ENCODE measurements at regions not wholly inside any gene's neighbourhood (a gene's known extent, or its start where the extent isn't known, plus 50 kb on each side); places are given as distances from the start of the nearest gene placed in this dataset.
A peak's percentile ranks its signal among the peaks of the same experiment; 100 is the strongest.

DNA sequence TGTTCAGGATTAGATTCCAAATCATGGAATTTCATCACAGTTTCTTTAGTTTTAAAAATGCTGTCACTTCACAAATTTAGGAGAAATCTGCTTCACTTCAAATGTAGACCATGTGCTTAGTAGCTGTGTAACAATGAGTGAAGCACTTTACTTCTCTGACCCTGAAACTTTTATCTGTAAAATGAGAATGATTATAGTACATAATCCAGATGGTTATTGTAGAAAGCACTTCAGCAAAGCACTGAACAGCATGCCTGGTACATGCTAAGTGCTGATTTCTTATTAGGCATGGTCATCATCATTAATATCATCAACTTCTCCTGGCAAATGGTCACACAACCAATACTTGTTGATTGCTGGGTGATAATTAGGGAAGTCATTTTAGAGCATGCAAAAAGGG, 705.0 kb downstream of the EPHA7 start:
- H3K4me3 Mint-ChIP-seq = no peak overlapping the region
- H3K4me1 ChIP-seq (ENCODE audit: insufficient read depth, low read length) = no peaks in the 10 kb centered on the region

DNA sequence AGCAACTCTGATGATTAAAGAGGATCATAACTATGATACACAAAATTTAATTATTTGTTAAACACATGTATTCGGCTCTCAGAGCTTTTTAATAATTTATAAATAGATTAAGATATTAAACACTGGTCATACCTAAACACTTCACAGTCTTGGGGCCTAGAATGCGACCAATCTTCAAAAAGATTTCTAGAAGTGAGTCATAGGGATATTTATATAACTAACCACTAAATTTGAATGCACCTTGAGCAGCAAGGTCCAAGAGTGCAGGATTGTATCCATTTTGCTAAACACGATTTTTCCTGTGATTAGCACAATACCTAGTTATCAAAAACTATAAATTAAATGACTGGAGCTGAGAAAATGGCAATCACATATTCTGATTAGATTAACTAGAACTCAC, 709.3 kb downstream of the EPHA7 start:
- Mint-ChIP-seq H3K9me3 (peaks cover 0 to 8% (median 4%) of the 10 kb centered on the region in 8 donors), H3K27ac (no peak overlapping the region), H3K27me3 (no peaks in the 10 kb centered on the region), H3K36me3 (no peaks in the 10 kb centered on the region), H3K4me3 (no peak overlapping the region), H3K4me1 (no peaks in the 10 kb centered on the region)
- Histone ChIP-seq H3K27ac (ENCODE audit: low read depth, low read length) (no peak overlapping the region), H3K4me3 (ENCODE audit: low read length in 2 of 2) (no peak overlapping the region), H3K27me3 (ENCODE audit: insufficient read depth, low read length) (no peaks in the 10 kb centered on the region), H3K36me3 (ENCODE audit: insufficient read depth, low read length) (no peaks in the 10 kb centered on the region), H3K4me1 (ENCODE audit: insufficient read depth, low read length) (no peaks in the 10 kb centered on the region), H3K9me3 (ENCODE audit: control insufficient read depth in 1 of 2, low read length in 2 of 2) (no peaks in the 10 kb centered on the region)
- intact Hi-C loops (cut with micrococcal nuclease) = no loop called here
- ChIA-PET POLR2A (ENCODE audit: partially characterized antibody) (no interaction called here), CTCF (ENCODE audit: partially characterized antibody) (no interaction called here)
- no peak for DNase-seq

More for the DNA sequence above, 705.0 kb downstream of the EPHA7 start:
- H3K4me3 ChIP-seq (ENCODE audit: low read length in 2 of 2) = no peak overlapping the region
- Mint-ChIP-seq H3K9me3 (peaks cover 0 to 6% (median 3%) of the 10 kb centered on the region in 8 donors), H3K4me1 (no peaks in the 10 kb centered on the region), H3K36me3 (no peaks in the 10 kb centered on the region), H3K27me3 (no peaks in the 10 kb centered on the region), H3K27ac (no peak overlapping the region)
- ChIA-PET CTCF (ENCODE audit: partially characterized antibody) (no interaction called here), POLR2A (ENCODE audit: partially characterized antibody) (no interaction called here)
- H3K27ac ChIP-seq (ENCODE audit: low read depth, low read length) = no peak overlapping the region
- no peaks in the 10 kb centered on the region for H3K27me3 ChIP-seq (ENCODE audit: insufficient read depth, low read length)
- no peaks in the 10 kb centered on the region for H3K36me3 ChIP-seq (ENCODE audit: insufficient read depth, low read length)
- intact Hi-C loops (cut with micrococcal nuclease) = no loop called here
- no peaks in the 10 kb centered on the region for H3K9me3 ChIP-seq (ENCODE audit: control insufficient read depth in 1 of 2, low read length in 2 of 2)
- no peak for DNase-seq

DNA sequence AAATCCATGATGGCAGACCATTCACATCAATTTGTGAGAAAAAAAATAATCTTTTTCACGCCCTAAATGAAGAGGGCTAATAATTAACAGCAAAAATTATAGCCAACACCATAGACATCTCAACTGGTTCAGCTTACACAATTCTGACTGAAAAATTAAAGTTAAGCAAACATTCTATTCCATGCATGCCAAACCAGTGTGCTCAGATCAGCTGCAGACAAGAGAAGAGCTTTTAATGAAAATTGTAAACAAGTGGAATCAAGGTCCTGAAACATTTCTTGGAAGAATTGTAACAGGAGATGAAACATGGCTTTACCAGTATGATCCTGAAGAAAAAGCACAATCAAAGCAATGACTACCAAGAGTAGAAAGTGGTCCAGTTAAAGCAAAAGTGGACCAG, 710.4 kb downstream of the EPHA7 start:
- Mint-ChIP-seq H3K27me3 (no peaks in the 10 kb centered on the region), H3K4me1 (no peaks in the 10 kb centered on the region), H3K4me3 (no peak overlapping the region), H3K36me3 (no peaks in the 10 kb centered on the region), H3K27ac (no peak overlapping the region), H3K9me3 (peaks cover 0 to 7% (median 2%) of the 10 kb centered on the region in 8 donors)
- H3K36me3 ChIP-seq (ENCODE audit: insufficient read depth, low read length) = no peaks in the 10 kb centered on the region
- H3K27me3 ChIP-seq (ENCODE audit: insufficient read depth, low read length) = no peaks in the 10 kb centered on the region
- CTCF ChIA-PET (ENCODE audit: partially characterized antibody) = no interaction called here
- no peak overlapping the region for H3K27ac ChIP-seq (ENCODE audit: low read depth, low read length)
- intact Hi-C loops (cut with micrococcal nuclease) = no loop called here
- no peaks in the 10 kb centered on the region for H3K9me3 ChIP-seq (ENCODE audit: control insufficient read depth in 1 of 2, low read length in 2 of 2)
- no peaks in the 10 kb centered on the region for H3K4me1 ChIP-seq (ENCODE audit: insufficient read depth, low read length)
- POLR2A ChIA-PET (ENCODE audit: partially characterized antibody) = no interaction called here
- H3K4me3 ChIP-seq (ENCODE audit: low read length in 2 of 2) = no peak overlapping the region
- no peak for DNase-seq

DNA sequence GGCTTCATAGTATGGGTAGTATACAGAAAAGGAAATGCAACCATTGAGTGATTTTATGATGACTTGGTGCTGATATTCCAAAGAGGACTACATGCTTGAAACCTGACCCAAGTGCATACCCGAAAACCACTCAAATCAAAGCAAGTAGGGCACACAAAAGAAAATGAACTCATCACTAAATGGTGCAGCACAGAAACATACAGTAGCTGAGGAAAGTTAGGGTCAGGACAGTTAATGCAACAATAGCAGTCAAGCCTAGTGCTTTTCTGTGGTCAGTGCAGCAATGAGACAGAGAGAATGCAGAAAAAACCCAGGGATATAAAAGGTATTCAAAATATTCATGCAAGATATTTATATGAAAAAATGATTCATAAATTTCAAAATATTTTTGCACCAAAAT, 711.1 kb downstream of the EPHA7 start:
- peaks cover 0 to 7% (median 1%) of the 10 kb centered on the region in 8 donors for H3K9me3 Mint-ChIP-seq
- Histone ChIP-seq H3K4me1 (ENCODE audit: insufficient read depth, low read length) (no peaks in the 10 kb centered on the region), H3K9me3 (ENCODE audit: control insufficient read depth in 1 of 2, low read length in 2 of 2) (no peaks in the 10 kb centered on the region), H3K27me3 (ENCODE audit: insufficient read depth, low read length) (no peaks in the 10 kb centered on the region), H3K36me3 (ENCODE audit: insufficient read depth, low read length) (no peaks in the 10 kb centered on the region), H3K27ac (ENCODE audit: low read depth, low read length) (no peak overlapping the region), H3K4me3 (ENCODE audit: low read length in 2 of 2) (no peak overlapping the region)
- intact Hi-C loops (cut with micrococcal nuclease) = no loop called here
- no peak overlapping the region for H3K4me3 Mint-ChIP-seq
- no peaks in the 10 kb centered on the region for H3K27me3 Mint-ChIP-seq
- no peaks in the 10 kb centered on the region for H3K4me1 Mint-ChIP-seq
- H3K36me3 Mint-ChIP-seq = no peaks in the 10 kb centered on the region
- no peak for DNase-seq
- ChIA-PET POLR2A (ENCODE audit: partially characterized antibody) (no interaction called here), CTCF (ENCODE audit: partially characterized antibody) (no interaction called here)
- no peak overlapping the region for H3K27ac Mint-ChIP-seq

DNA sequence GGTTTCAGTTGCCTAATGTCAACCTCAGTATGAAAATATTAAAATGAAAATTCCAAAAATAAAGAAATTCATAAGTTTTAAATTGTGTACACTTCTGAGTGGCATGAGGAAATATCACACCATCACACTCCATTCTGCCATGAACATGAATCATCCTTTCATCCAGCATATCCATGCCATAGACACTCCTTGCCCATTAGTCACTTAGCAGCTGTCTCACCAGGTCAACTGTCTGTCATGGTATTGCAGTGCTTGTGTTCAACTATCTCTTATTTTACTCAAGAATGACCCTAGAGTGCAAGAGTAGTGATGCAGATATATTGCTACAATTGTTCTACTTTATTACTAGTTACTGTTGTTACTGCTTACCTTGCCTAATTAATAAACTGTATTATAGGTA, 712.4 kb downstream of the EPHA7 start:
- Histone ChIP-seq H3K36me3 (ENCODE audit: insufficient read depth, low read length) (no peaks in the 10 kb centered on the region), H3K9me3 (ENCODE audit: control insufficient read depth in 1 of 2, low read length in 2 of 2) (no peaks in the 10 kb centered on the region), H3K27me3 (ENCODE audit: insufficient read depth, low read length) (no peaks in the 10 kb centered on the region), H3K4me1 (ENCODE audit: insufficient read depth, low read length) (no peaks in the 10 kb centered on the region), H3K27ac (ENCODE audit: low read depth, low read length) (no peak overlapping the region), H3K4me3 (ENCODE audit: low read length in 2 of 2) (no peak overlapping the region)
- H3K27ac Mint-ChIP-seq = no peak overlapping the region
- no peaks in the 10 kb centered on the region for H3K27me3 Mint-ChIP-seq
- POLR2A ChIA-PET (ENCODE audit: partially characterized antibody) = no interaction called here
- intact Hi-C loops (cut with micrococcal nuclease) = no loop called here
- DNase-seq = no peak
- H3K4me3 Mint-ChIP-seq = no peak overlapping the region
- peaks cover 0 to 4% (median 0%) of the 10 kb centered on the region in 8 donors for H3K9me3 Mint-ChIP-seq
- CTCF ChIA-PET (ENCODE audit: partially characterized antibody) = no interaction called here
- no peaks in the 10 kb centered on the region for H3K36me3 Mint-ChIP-seq
- H3K4me1 Mint-ChIP-seq = no peaks in the 10 kb centered on the region

DNA sequence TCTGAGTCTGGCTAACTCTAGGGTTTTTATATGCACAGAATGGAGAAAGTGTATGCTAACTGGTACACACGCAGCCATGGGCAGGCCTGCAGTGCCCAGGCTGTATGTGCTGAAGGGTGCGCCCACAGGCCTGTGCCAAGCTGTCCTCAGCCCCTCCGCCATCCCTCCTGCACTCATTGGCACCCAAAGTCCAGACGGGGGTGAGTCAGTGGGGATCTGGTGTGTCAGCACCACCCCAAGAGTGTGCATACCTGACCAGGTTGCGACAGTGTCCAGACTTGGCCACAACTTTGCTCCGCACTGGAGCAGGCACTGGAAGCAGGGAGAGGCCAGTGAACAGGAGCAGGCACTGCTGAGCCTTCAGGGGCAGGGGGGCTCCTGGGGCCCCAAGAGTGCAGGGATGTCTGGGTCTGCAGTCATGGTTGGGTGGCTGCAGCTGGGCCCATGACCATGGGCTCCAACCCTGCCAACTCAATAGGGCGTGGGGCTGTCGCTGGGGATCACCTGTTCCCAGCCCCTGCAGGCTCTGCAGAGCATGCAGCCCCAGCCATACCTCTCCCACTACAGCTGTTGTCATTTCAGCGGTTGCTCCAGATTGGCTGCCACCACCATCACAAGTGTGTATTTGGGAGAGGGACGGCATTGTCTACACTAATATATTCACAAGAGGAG, 717.8 kb downstream of the EPHA7 start:
- Histone ChIP-seq H3K4me3 (ENCODE audit: low read length in 2 of 2) (no peak overlapping the region), H3K27me3 (ENCODE audit: insufficient read depth, low read length) (no peaks in the 10 kb centered on the region), H3K9me3 (ENCODE audit: control insufficient read depth in 1 of 2, low read length in 2 of 2) (no peaks in the 10 kb centered on the region), H3K36me3 (ENCODE audit: insufficient read depth, low read length) (no peaks in the 10 kb centered on the region), H3K27ac (ENCODE audit: low read depth, low read length) (no peak overlapping the region), H3K4me1 (ENCODE audit: insufficient read depth, low read length) (no peaks in the 10 kb centered on the region)
- H3K27me3 Mint-ChIP-seq = no peaks in the 10 kb centered on the region
- no peak overlapping the region for H3K27ac Mint-ChIP-seq
- H3K36me3 Mint-ChIP-seq = no peaks in the 10 kb centered on the region
- CTCF ChIA-PET (ENCODE audit: partially characterized antibody) = no interaction called here
- H3K9me3 Mint-ChIP-seq = peaks cover 0 to 3% (median 0%) of the 10 kb centered on the region in 8 donors
- no peak overlapping the region for H3K4me3 Mint-ChIP-seq
- no peaks in the 10 kb centered on the region for H3K4me1 Mint-ChIP-seq
- no peak for DNase-seq
- intact Hi-C loops (cut with micrococcal nuclease) = no loop called here
- POLR2A ChIA-PET (ENCODE audit: partially characterized antibody) = no interaction called here

DNA sequence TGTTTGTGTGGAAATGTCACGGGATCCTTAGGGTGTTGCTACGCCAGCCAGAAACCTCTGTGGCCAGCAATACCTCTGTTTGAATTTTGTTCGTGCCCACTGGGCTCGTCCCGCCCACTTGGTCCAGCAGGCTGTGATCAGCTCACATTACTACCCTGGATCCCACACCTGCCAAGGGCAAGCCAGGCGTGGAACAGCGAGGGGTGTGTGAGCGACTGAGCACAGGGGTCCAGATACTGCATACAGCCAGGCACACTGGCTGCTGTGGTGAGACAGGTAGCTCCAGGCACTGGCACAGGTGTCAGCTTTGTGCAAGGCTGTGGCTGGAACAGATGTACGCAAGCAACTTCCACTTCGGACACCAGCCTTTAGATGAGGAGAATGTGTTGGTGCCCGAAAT, 718.9 kb downstream of the EPHA7 start:
- H3K4me1 Mint-ChIP-seq = no peaks in the 10 kb centered on the region
- H3K4me3 Mint-ChIP-seq = no peak overlapping the region
- H3K27me3 Mint-ChIP-seq = no peaks in the 10 kb centered on the region
- no peak overlapping the region for H3K27ac Mint-ChIP-seq
- H3K27ac ChIP-seq (ENCODE audit: low read depth, low read length) = no peak overlapping the region
- peak in 1 of 5 donors; percentile 31 for DNase-seq
- no peaks in the 10 kb centered on the region for H3K4me1 ChIP-seq (ENCODE audit: insufficient read depth, low read length)
- no peaks in the 10 kb centered on the region for H3K9me3 ChIP-seq (ENCODE audit: control insufficient read depth in 1 of 2, low read length in 2 of 2)
- ChIA-PET CTCF (ENCODE audit: partially characterized antibody) (no interaction called here), POLR2A (ENCODE audit: partially characterized antibody) (no interaction called here)
- H3K36me3 Mint-ChIP-seq = no peaks in the 10 kb centered on the region
- H3K4me3 ChIP-seq (ENCODE audit: low read length in 2 of 2) = no peak overlapping the region
- no peaks in the 10 kb centered on the region for H3K36me3 ChIP-seq (ENCODE audit: insufficient read depth, low read length)
- H3K9me3 Mint-ChIP-seq = peaks cover 0 to 3% (median 0%) of the 10 kb centered on the region in 8 donors
- no peaks in the 10 kb centered on the region for H3K27me3 ChIP-seq (ENCODE audit: insufficient read depth, low read length)
- intact Hi-C loops (cut with micrococcal nuclease) = no loop called here
